ENCODE measurements at regions not wholly inside any gene's neighbourhood (a gene's known extent, or its start where the extent isn't known, plus 50 kb on each side); places are given as distances from the start of the nearest gene placed in this dataset.

- H3K4me1 ChIP-seq (ENCODE audit: control insufficient read depth, insufficient read depth, low read length, unreplicated experiment): no peaks in the 10 kb centered on the region
- H3K36me3 ChIP-seq (ENCODE audit: insufficient read depth, low read length): no peaks in the 10 kb centered on the region
- H3K27ac ChIP-seq (ENCODE audit: low read depth, low read length): no peak overlapping the region
- no peaks in the 10 kb centered on the region for H3K79me2 ChIP-seq (ENCODE audit: control insufficient read depth, insufficient read depth, low read length, unreplicated experiment)
- H3K4me3 ChIP-seq (ENCODE audit: low read depth, low read length): no peak overlapping the region
- H3K27me3 ChIP-seq (ENCODE audit: insufficient read depth, low read length): no peaks in the 10 kb centered on the region
- H2AFZ ChIP-seq (ENCODE audit: low read length, unreplicated experiment): no peak overlapping the region
These were observed 1302.3 kb downstream of the FSCB start for GRCh38 chr14:43204816-43205215.

DNA sequence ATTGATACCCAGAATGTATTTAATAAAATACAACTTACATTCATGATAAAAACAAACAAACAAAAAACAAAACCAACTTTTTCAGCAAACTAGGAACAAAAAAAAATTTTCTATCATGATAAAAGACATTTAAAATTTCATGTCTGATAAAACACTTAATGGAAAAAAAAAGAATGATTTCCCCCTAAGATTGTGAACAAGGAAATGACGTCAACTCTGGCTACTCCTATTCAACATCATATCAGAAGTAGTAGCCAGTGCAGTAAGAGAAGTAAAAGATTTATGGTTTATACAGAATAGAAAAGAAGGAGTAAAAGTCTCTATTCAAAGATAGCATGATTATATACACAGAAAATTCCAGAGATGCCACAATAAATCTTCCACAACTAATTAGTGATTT, 1306.6 kb downstream of the FSCB start:
- H3K4me1 ChIP-seq (ENCODE audit: control insufficient read depth, insufficient read depth, low read length, unreplicated experiment): no peaks in the 10 kb centered on the region

GRCh38 chr14:43198465-43198864, 1308.6 kb downstream of the FSCB start:
- Histone ChIP-seq H3K36me3 (ENCODE audit: insufficient read depth, low read length) (no peaks in the 10 kb centered on the region), H3K4me3 (ENCODE audit: low read depth, low read length) (no peak overlapping the region), H3K79me2 (ENCODE audit: control insufficient read depth, insufficient read depth, low read length, unreplicated experiment) (no peaks in the 10 kb centered on the region), H2AFZ (ENCODE audit: low read length, unreplicated experiment) (no peak overlapping the region), H3K27ac (ENCODE audit: low read depth, low read length) (no peak overlapping the region), H3K4me1 (ENCODE audit: control insufficient read depth, insufficient read depth, low read length, unreplicated experiment) (no peaks in the 10 kb centered on the region), H3K27me3 (ENCODE audit: insufficient read depth, low read length) (no peaks in the 10 kb centered on the region)

More for the DNA sequence above, 1306.6 kb downstream of the FSCB start:
- Histone ChIP-seq H3K36me3 (ENCODE audit: insufficient read depth, low read length) (no peaks in the 10 kb centered on the region), H3K4me3 (ENCODE audit: low read depth, low read length) (no peak overlapping the region), H3K79me2 (ENCODE audit: control insufficient read depth, insufficient read depth, low read length, unreplicated experiment) (no peaks in the 10 kb centered on the region), H2AFZ (ENCODE audit: low read length, unreplicated experiment) (no peak overlapping the region), H3K27me3 (ENCODE audit: insufficient read depth, low read length) (no peaks in the 10 kb centered on the region), H3K27ac (ENCODE audit: low read depth, low read length) (no peak overlapping the region)

- no peaks in the 10 kb centered on the region for H3K4me1 ChIP-seq (ENCODE audit: control insufficient read depth, insufficient read depth, low read length, unreplicated experiment)
- H2AFZ ChIP-seq (ENCODE audit: low read length, unreplicated experiment): no peak overlapping the region
These were observed 1322.5 kb downstream of the FSCB start for GRCh38 chr14:43184540-43184939.

DNA sequence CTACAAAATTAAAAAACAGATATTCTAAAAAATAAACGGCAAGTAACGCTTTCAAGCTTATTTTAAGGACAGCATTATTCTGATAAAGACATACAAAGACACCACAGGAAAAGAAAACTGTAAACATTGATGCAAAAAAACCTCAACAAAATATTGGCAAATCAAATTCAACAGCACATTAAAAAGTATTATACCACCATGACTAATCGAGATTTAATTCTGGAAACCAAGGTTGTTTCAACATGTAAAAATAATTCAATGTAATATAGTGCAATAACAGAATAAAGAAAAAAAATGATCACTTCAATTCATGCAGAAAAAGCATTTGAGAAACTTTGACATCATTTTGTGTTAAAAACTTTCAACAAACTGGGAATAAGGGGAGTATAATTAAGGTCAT, 1323.2 kb downstream of the FSCB start:
- Histone ChIP-seq H3K36me3 (ENCODE audit: insufficient read depth, low read length) (no peaks in the 10 kb centered on the region), H3K4me3 (ENCODE audit: low read depth, low read length) (no peak overlapping the region), H2AFZ (ENCODE audit: low read length, unreplicated experiment) (no peak overlapping the region), H3K27me3 (ENCODE audit: insufficient read depth, low read length) (no peaks in the 10 kb centered on the region), H3K27ac (ENCODE audit: low read depth, low read length) (no peak overlapping the region), H3K79me2 (ENCODE audit: control insufficient read depth, insufficient read depth, low read length, unreplicated experiment) (no peaks in the 10 kb centered on the region), H3K4me1 (ENCODE audit: control insufficient read depth, insufficient read depth, low read length, unreplicated experiment) (no peaks in the 10 kb centered on the region)

More at GRCh38 chr14:43184540-43184939, 1322.5 kb downstream of the FSCB start:
- Histone ChIP-seq H3K4me3 (ENCODE audit: low read depth, low read length) (no peak overlapping the region), H3K27me3 (ENCODE audit: insufficient read depth, low read length) (no peaks in the 10 kb centered on the region), H3K27ac (ENCODE audit: low read depth, low read length) (no peak overlapping the region), H3K79me2 (ENCODE audit: control insufficient read depth, insufficient read depth, low read length, unreplicated experiment) (no peaks in the 10 kb centered on the region), H3K36me3 (ENCODE audit: insufficient read depth, low read length) (no peaks in the 10 kb centered on the region)

- no peaks in the 10 kb centered on the region for H3K79me2 ChIP-seq (ENCODE audit: control insufficient read depth, insufficient read depth, low read length, unreplicated experiment)
- H3K27me3 ChIP-seq (ENCODE audit: insufficient read depth, low read length): no peaks in the 10 kb centered on the region
- no peak overlapping the region for H3K4me3 ChIP-seq (ENCODE audit: low read depth, low read length)
- H3K27ac ChIP-seq (ENCODE audit: low read depth, low read length): no peak overlapping the region
- no peak overlapping the region for H2AFZ ChIP-seq (ENCODE audit: low read length, unreplicated experiment)
- no peaks in the 10 kb centered on the region for H3K4me1 ChIP-seq (ENCODE audit: control insufficient read depth, insufficient read depth, low read length, unreplicated experiment)
- H3K36me3 ChIP-seq (ENCODE audit: insufficient read depth, low read length): no peaks in the 10 kb centered on the region
These were observed 1331.2 kb downstream of the FSCB start for GRCh38 chr14:43175896-43176295.

DNA sequence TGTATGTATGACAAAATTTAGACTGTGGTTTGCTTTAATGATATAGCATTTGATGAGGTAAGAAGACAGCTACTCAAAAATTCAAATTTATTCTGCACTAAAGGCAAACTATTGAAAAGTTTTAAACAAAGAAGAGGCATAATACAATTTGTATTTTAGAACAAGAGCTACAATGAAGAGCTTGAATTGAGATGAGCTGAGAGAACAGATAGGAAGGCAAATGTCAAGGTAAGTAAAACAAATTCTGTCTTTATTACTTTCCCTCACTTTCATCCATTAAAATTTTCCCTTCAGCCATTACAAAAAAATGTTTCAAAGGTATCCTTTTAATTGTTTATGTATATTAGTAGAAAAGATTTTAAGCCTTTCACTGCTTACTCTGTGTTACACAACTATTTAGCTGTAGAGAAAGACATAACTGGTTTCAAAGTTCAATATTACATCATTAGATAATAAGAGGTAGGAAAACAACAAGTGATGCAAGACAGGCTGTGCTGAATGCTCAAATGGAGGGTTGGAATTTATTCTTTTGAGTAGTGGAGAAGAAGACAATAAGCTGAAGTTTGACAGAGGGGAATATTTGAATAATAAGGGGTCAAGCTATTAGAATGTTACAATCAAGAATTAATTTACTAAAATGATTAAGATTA, 1334.1 kb downstream of the FSCB start:
- Histone ChIP-seq H3K4me1 (ENCODE audit: control insufficient read depth, insufficient read depth, low read length, unreplicated experiment) (no peaks in the 10 kb centered on the region), H3K27ac (ENCODE audit: low read depth, low read length) (no peak overlapping the region), H2AFZ (ENCODE audit: low read length, unreplicated experiment) (no peak overlapping the region), H3K36me3 (ENCODE audit: insufficient read depth, low read length) (no peaks in the 10 kb centered on the region), H3K79me2 (ENCODE audit: control insufficient read depth, insufficient read depth, low read length, unreplicated experiment) (no peaks in the 10 kb centered on the region), H3K27me3 (ENCODE audit: insufficient read depth, low read length) (no peaks in the 10 kb centered on the region), H3K4me3 (ENCODE audit: low read depth, low read length) (no peak overlapping the region)

- Histone ChIP-seq H2AFZ (ENCODE audit: low read length, unreplicated experiment) (no peak overlapping the region), H3K36me3 (ENCODE audit: insufficient read depth, low read length) (no peaks in the 10 kb centered on the region)
These were observed 1337.4 kb downstream of the FSCB start for GRCh38 chr14:43169722-43170121.

GRCh38 chr14:43168371-43168925, 1338.6 kb downstream of the FSCB start:
- H3K4me1 ChIP-seq (ENCODE audit: control insufficient read depth, insufficient read depth, low read length, unreplicated experiment): no peaks in the 10 kb centered on the region
- no peaks in the 10 kb centered on the region for H3K36me3 ChIP-seq (ENCODE audit: insufficient read depth, low read length)
- H3K79me2 ChIP-seq (ENCODE audit: control insufficient read depth, insufficient read depth, low read length, unreplicated experiment): no peaks in the 10 kb centered on the region
- no peaks in the 10 kb centered on the region for H3K27me3 ChIP-seq (ENCODE audit: insufficient read depth, low read length)
- H2AFZ ChIP-seq (ENCODE audit: low read length, unreplicated experiment): no peak overlapping the region
- H3K27ac ChIP-seq (ENCODE audit: low read depth, low read length): no peak overlapping the region
- H3K4me3 ChIP-seq (ENCODE audit: low read depth, low read length): no peak overlapping the region

More at GRCh38 chr14:43169722-43170121, 1337.4 kb downstream of the FSCB start:
- Histone ChIP-seq H3K27ac (ENCODE audit: low read depth, low read length) (no peak overlapping the region), H3K27me3 (ENCODE audit: insufficient read depth, low read length) (no peaks in the 10 kb centered on the region), H3K4me3 (ENCODE audit: low read depth, low read length) (no peak overlapping the region), H3K4me1 (ENCODE audit: control insufficient read depth, insufficient read depth, low read length, unreplicated experiment) (no peaks in the 10 kb centered on the region), H3K79me2 (ENCODE audit: control insufficient read depth, insufficient read depth, low read length, unreplicated experiment) (no peaks in the 10 kb centered on the region)

- Histone ChIP-seq H3K4me1 (ENCODE audit: control insufficient read depth, insufficient read depth, low read length, unreplicated experiment) (no peaks in the 10 kb centered on the region), H3K27me3 (ENCODE audit: insufficient read depth, low read length) (no peaks in the 10 kb centered on the region), H3K4me3 (ENCODE audit: low read depth, low read length) (no peak overlapping the region), H3K27ac (ENCODE audit: low read depth, low read length) (no peak overlapping the region), H3K36me3 (ENCODE audit: insufficient read depth, low read length) (no peaks in the 10 kb centered on the region), H3K79me2 (ENCODE audit: control insufficient read depth, insufficient read depth, low read length, unreplicated experiment) (no peaks in the 10 kb centered on the region), H2AFZ (ENCODE audit: low read length, unreplicated experiment) (no peak overlapping the region)
These were observed 1340.9 kb downstream of the FSCB start for GRCh38 chr14:43166163-43166562.

GRCh38 chr14:43165651-43166050, 1341.4 kb downstream of the FSCB start:
- no peaks in the 10 kb centered on the region for H3K27me3 ChIP-seq (ENCODE audit: insufficient read depth, low read length)
- H2AFZ ChIP-seq (ENCODE audit: low read length, unreplicated experiment): no peak overlapping the region
- no peaks in the 10 kb centered on the region for H3K36me3 ChIP-seq (ENCODE audit: insufficient read depth, low read length)
- H3K4me3 ChIP-seq (ENCODE audit: low read depth, low read length): no peak overlapping the region
- no peaks in the 10 kb centered on the region for H3K79me2 ChIP-seq (ENCODE audit: control insufficient read depth, insufficient read depth, low read length, unreplicated experiment)
- H3K4me1 ChIP-seq (ENCODE audit: control insufficient read depth, insufficient read depth, low read length, unreplicated experiment): no peaks in the 10 kb centered on the region
- no peak overlapping the region for H3K27ac ChIP-seq (ENCODE audit: low read depth, low read length)

Measured in ACC112 (cell line).